B cell (primary cell): ENCODE measurements at regions not wholly inside any gene's neighbourhood (a gene's known extent, or its start where the extent isn't known, plus 50 kb on each side); places are given as distances from the start of the nearest gene placed in this dataset.

Source experiments
- ATAC-seq: fragments of 200-7000 bp; cut with Tn5 transposase; one replicate; pipeline ENCODE4 v1.10.0; 2021; ENCODE audit warnings: low read depth, mild to moderate bottlenecking, moderate number of reproducible peaks, moderate library complexity
- CTCF ChIA-PET: fragments of 350-600 bp; sonication (Branson Sonifier 250); formaldehyde crosslinking; loops from one replicate; lab custom pipeline; 2021; ENCODE audit warnings: antibody characterized with exemption, inconsistent platforms; lab: Charles Lee
- POLR2A ChIA-PET: fragments of 350-600 bp; sonication (Branson Sonifier 250); formaldehyde crosslinking; loops from one replicate; lab custom pipeline; 2021; ENCODE audit warnings: antibody characterized with exemption; lab: Charles Lee
- DNase-seq: peaks from one replicate; pipeline ENCODE4 v3.0.0; 2013
- H2AFZ ChIP-seq: 2 replicates; pipeline ENCODE4 v1.6.1; 2012; ENCODE audit warnings: mild to moderate bottlenecking, low read depth, low read length; ENCODE audit not compliant: insufficient read depth, poor library complexity, severe bottlenecking
- H3K27ac ChIP-seq, 2 donors: 1 replicate in 1 of 2; 2 replicates in 1 of 2; pipeline ENCODE4 v1.5.1; 2012 to 2013; ENCODE audit warnings: low read length in 2 of 2, mild to moderate bottlenecking in 2 of 2, moderate library complexity in 1 of 2
- H3K27me3 ChIP-seq, 4 experiments: fragments of 200-600 bp in 1 of 4; sonication (generic) in 1 of 4; replicated peaks in 1 of 4; 1 replicate in 2 of 4; 2 replicates in 2 of 4; pipeline versions ENCODE4 v1.6.1 to v1.7.0; 2013 to 2016; ENCODE audit warnings: low read length in 3 of 4, mild to moderate bottlenecking in 2 of 4, mixed read lengths in 1 of 4, moderate library complexity in 1 of 4; ENCODE audit not compliant: insufficient read depth in 4 of 4, control insufficient read depth in 3 of 4; ENCODE audit errors: control extremely low read depth in 1 of 4
- H3K36me3 ChIP-seq, 2 experiments: replicated peaks in 1 of 2; 1 replicate in 1 of 2; 2 replicates in 1 of 2; pipeline versions ENCODE4 v1.6.1 to v1.7.1; 2013; ENCODE audit warnings: low read length in 1 of 2; ENCODE audit not compliant: insufficient read depth in 2 of 2, control insufficient read depth in 1 of 2; ENCODE audit errors: control extremely low read depth in 1 of 2, extremely low read depth in 1 of 2
- H3K4me1 ChIP-seq, 2 donors: fragments of 200-600 bp in 1 of 2; sonication (generic) in 1 of 2; 1 replicate in 1 of 2; 2 replicates in 1 of 2; pipeline versions ENCODE4 v1.5.1 to v1.6.1; 2013 to 2017; ENCODE audit warnings: low read length in 2 of 2; ENCODE audit not compliant: control insufficient read depth in 2 of 2, insufficient read depth in 2 of 2
- H3K4me2 ChIP-seq: replicated peaks from 2 replicates; pipeline ENCODE3; 2012; ENCODE audit warnings: mild to moderate bottlenecking, low read depth, low read length; ENCODE audit not compliant: poor library complexity, severe bottlenecking
- H3K4me3 ChIP-seq, 5 experiments: fragments of 200-600 bp in 1 of 5; sonication (generic) in 1 of 5; 1 replicate in 3 of 5; 2 replicates in 2 of 5; pipeline versions ENCODE4 v1.5.1 to v1.7.0; 2011 to 2016; ENCODE audit warnings: low read length in 4 of 5, mild to moderate bottlenecking in 4 of 5, low read depth in 2 of 5, control low read depth in 1 of 5, moderate library complexity in 1 of 5; ENCODE audit not compliant: insufficient read depth in 1 of 5; ENCODE audit errors: control extremely low read depth in 1 of 5, extremely low read depth in 1 of 5
- H3K79me2 ChIP-seq: fragments of 200-600 bp; sonication (generic); one replicate; pipeline ENCODE4 v1.6.0; 2016; ENCODE audit warnings: low read length; ENCODE audit not compliant: control insufficient read depth, insufficient read depth
- H3K9ac ChIP-seq: fragments of 200-600 bp; sonication (generic); 2 replicates; pipeline ENCODE4 v1.6.1; 2017; ENCODE audit warnings: mild to moderate bottlenecking, low read length, moderate library complexity
- H3K9me3 ChIP-seq, 3 donors: one replicate each; pipeline versions ENCODE4 v1.6.1 to v1.7.1; 2013; ENCODE audit warnings: low read length in 2 of 3; ENCODE audit not compliant: control insufficient read depth in 2 of 3, insufficient read depth in 1 of 3; ENCODE audit errors: control extremely low read depth in 1 of 3
- H4K20me1 ChIP-seq: 2 replicates; pipeline ENCODE4 v1.6.0; 2012; ENCODE audit warnings: mild to moderate bottlenecking, low read length; ENCODE audit not compliant: insufficient read depth, control insufficient read depth, poor library complexity, severe bottlenecking
- H3K27ac Mint-ChIP-seq: one replicate; pipeline ENCODE4 v1.8.0; 2021; ENCODE audit warnings: mixed read lengths
- H3K27me3 Mint-ChIP-seq: one replicate; pipeline ENCODE4 v1.8.0; 2021; ENCODE audit warnings: mixed read lengths
- H3K4me1 Mint-ChIP-seq: one replicate; pipeline ENCODE4 v1.8.0; 2021; ENCODE audit warnings: mixed read lengths
- H3K4me3 Mint-ChIP-seq: one replicate; pipeline ENCODE4 v1.8.0; 2021; ENCODE audit warnings: mixed read lengths
- H3K9me3 Mint-ChIP-seq: one replicate; pipeline ENCODE4 v1.8.0; 2022; ENCODE audit warnings: mixed read lengths; ENCODE audit not compliant: insufficient read depth
- CTCF ChIP-seq: fragments of 200-600 bp; IDR thresholded peaks from one replicate; pipeline ENCODE4 v1.8.0; 2022; ENCODE audit warnings: antibody characterized with exemption, mild to moderate bottlenecking
- EZH2 ChIP-seq: IDR thresholded peaks from 2 replicates; pipeline ENCODE4 v1.6.1; 2012; ENCODE audit warnings: borderline replicate concordance, low read depth, mild to moderate bottlenecking, moderate library complexity, low read length; ENCODE audit not compliant: insufficient read depth, poor library complexity, severe bottlenecking
- whole genome bisulfite sequencing: methylation state at CpG from one replicate; pipeline ENCODE4 v1.1.5; 2013; ENCODE audit warnings: missing lambda C conversion rate; ENCODE audit not compliant: insufficient coverage; 5-methylcytosine and 5-hydroxymethylcytosine counted together
- intact Hi-C: fragments of 100-400 bp; cut with micrococcal nuclease; formaldehyde crosslinking; loops from one replicate; pipeline ENCODE4 v1.10.0; 2022

GRCh38 chr13:99693351-99693750 lies 192.1 kb downstream of the TM9SF2 start:
- H3K27me3 Mint-ChIP-seq, result no peaks in the 10 kb centered on the region
- no peaks in the 10 kb centered on the region for H3K79me2 ChIP-seq
- ChIA-PET CTCF (no interaction called here), POLR2A (no interaction called here)
- H3K9me3 Mint-ChIP-seq, result no peaks in the 10 kb centered on the region
- intact Hi-C loops, result no loop called here
- H3K4me3 Mint-ChIP-seq, result no peak overlapping the region
- peaks cover 10% of the 10 kb centered on the region for H3K4me1 Mint-ChIP-seq
- no peak overlapping the region for H3K27ac Mint-ChIP-seq
- H3K27ac ChIP-seq, result no peak overlapping the region
- 100% methylated on average over 1 of the region's 3 CpGs for WGBS
- H2AFZ ChIP-seq, result no peak overlapping the region
- DNase-seq (no peak), ATAC-seq (no peak)
- no peaks in the 10 kb centered on the region for H3K4me1 ChIP-seq
- H3K9me3 ChIP-seq, result no peaks in the 10 kb centered on the region
- no peaks in the 10 kb centered on the region for H3K27me3 ChIP-seq
- H3K36me3 ChIP-seq, result no peaks in the 10 kb centered on the region
- H4K20me1 ChIP-seq, result no peaks in the 10 kb centered on the region
- no peak overlapping the region for H3K4me2 ChIP-seq
- H3K9ac ChIP-seq, result no peak overlapping the region
- TF ChIP-seq EZH2, result no peak
- no peak for TF ChIP-seq CTCF
- H3K4me3 ChIP-seq, result no peak overlapping the region

- H3K4me3 ChIP-seq, result no peak overlapping the region
- no peaks in the 10 kb centered on the region for H3K79me2 ChIP-seq
- intact Hi-C loops, result no loop called here
- no peak overlapping the region for H3K4me2 ChIP-seq
- POLR2A ChIA-PET, result no interaction called here
- no peaks in the 10 kb centered on the region for H3K9me3 ChIP-seq
- ATAC-seq (no peak), DNase-seq (no peak)
- H3K27ac ChIP-seq, result no peak overlapping the region
- no peaks in the 10 kb centered on the region for H3K27me3 ChIP-seq
- CTCF ChIA-PET, result no interaction called here
- H3K4me1 ChIP-seq, result no peaks in the 10 kb centered on the region
- H3K9me3 Mint-ChIP-seq, result no peaks in the 10 kb centered on the region
- no peak overlapping the region for H3K9ac ChIP-seq
- H3K4me3 Mint-ChIP-seq, result no peak overlapping the region
- H4K20me1 ChIP-seq, result no peaks in the 10 kb centered on the region
- no peaks in the 10 kb centered on the region for H3K36me3 ChIP-seq
- no peak overlapping the region for H2AFZ ChIP-seq
- TF ChIP-seq CTCF (no peak), EZH2 (no peak)
- H3K27ac Mint-ChIP-seq, result no peak overlapping the region
- no peaks in the 10 kb centered on the region for H3K27me3 Mint-ChIP-seq
- WGBS, result no CpG with 5 or more reads among the region's 2 CpGs
- H3K4me1 Mint-ChIP-seq, result peaks cover 10% of the 10 kb centered on the region
Measured at GRCh38 chr13:99692854-99693253, 191.6 kb downstream of the TM9SF2 start.
